ENCODE measurements at regions not wholly inside any gene's neighbourhood (a gene's known extent, or its start where the extent isn't known, plus 50 kb on each side); places are given as distances from the start of the nearest gene placed in this dataset.

- Mint-ChIP-seq H3K9me3 (peaks cover 15% of the 10 kb centered on the region), H3K36me3 (ENCODE audit: low read depth) (peaks cover 2% of the 10 kb centered on the region), H3K27me3 (peaks cover 18% of the 10 kb centered on the region), H3K4me3 (no peak overlapping the region), H3K4me1 (no peaks in the 10 kb centered on the region), H3K27ac (no peak overlapping the region)
- ATAC-seq (ENCODE audit: low read depth) (no peak), DNase-seq (no peak)
- ChIA-PET CTCF (no interaction called here), POLR2A (no interaction called here)
- TF ChIP-seq, protein P1, sequence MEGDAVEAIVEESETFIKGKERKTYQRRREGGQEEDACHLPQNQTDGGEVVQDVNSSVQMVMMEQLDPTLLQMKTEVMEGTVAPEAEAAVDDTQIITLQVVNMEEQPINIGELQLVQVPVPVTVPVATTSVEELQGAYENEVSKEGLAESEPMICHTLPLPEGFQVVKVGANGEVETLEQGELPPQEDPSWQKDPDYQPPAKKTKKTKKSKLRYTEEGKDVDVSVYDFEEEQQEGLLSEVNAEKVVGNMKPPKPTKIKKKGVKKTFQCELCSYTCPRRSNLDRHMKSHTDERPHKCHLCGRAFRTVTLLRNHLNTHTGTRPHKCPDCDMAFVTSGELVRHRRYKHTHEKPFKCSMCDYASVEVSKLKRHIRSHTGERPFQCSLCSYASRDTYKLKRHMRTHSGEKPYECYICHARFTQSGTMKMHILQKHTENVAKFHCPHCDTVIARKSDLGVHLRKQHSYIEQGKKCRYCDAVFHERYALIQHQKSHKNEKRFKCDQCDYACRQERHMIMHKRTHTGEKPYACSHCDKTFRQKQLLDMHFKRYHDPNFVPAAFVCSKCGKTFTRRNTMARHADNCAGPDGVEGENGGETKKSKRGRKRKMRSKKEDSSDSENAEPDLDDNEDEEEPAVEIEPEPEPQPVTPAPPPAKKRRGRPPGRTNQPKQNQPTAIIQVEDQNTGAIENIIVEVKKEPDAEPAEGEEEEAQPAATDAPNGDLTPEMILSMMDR (IDR thresholded peaks at IDR 0.05), result no peak
- intact Hi-C loops (cut with micrococcal nuclease), result no loop called here
Observed at GRCh38 chr21:35423709-35424108, 374.6 kb upstream of the RUNX1 start.

DNA sequence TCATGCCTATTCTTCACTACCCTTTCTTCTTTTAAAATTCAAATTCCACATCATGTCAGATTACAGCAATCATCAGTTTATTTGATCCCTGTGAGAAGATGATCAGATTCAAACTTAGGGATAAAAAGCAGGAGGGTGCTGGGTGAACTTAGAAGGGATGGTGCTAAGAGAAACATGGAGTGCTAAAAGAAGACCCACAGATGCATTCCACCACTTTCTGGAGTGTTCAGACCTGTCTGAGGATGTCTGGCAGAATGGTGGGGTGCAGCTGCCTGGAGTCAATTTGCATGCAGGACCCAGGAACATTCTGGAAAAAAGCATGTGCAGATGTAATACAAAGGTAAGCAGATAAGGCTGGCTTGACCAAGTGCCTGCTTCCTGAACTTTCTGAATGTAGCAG, 372.9 kb upstream of the RUNX1 start:
- no peak for DNase-seq
- Mint-ChIP-seq H3K27ac (no peak overlapping the region), H3K4me3 (no peak overlapping the region), H3K4me1 (no peaks in the 10 kb centered on the region), H3K36me3 (ENCODE audit: low read depth) (peaks cover 2% of the 10 kb centered on the region), H3K27me3 (peaks cover 8% of the 10 kb centered on the region), H3K9me3 (peaks cover 17% of the 10 kb centered on the region)
- ATAC-seq (ENCODE audit: low read depth), result no peak
- intact Hi-C loops (cut with micrococcal nuclease), result no loop called here
- CTCF ChIA-PET, result no interaction called here
- POLR2A ChIA-PET, result no interaction called here
- TF ChIP-seq, protein P1 (IDR thresholded peaks at IDR 0.05), result no peak

GRCh38 chr21:35421221-35421620, 372.1 kb upstream of the RUNX1 start:
- peaks cover 2% of the 10 kb centered on the region for H3K27me3 Mint-ChIP-seq
- intact Hi-C loops (cut with micrococcal nuclease), result no loop called here
- H3K9me3 Mint-ChIP-seq, result peaks cover 17% of the 10 kb centered on the region
- no peak overlapping the region for H3K4me3 Mint-ChIP-seq
- H3K36me3 Mint-ChIP-seq (ENCODE audit: low read depth), result peaks cover 2% of the 10 kb centered on the region
- CTCF ChIA-PET, result no interaction called here
- ATAC-seq (ENCODE audit: low read depth) (no peak), DNase-seq (no peak)
- H3K27ac Mint-ChIP-seq, result no peak overlapping the region
- TF ChIP-seq, protein P1 (IDR thresholded peaks at IDR 0.05), result no peak
- POLR2A ChIA-PET, result no interaction called here
- H3K4me1 Mint-ChIP-seq, result no peaks in the 10 kb centered on the region

DNA sequence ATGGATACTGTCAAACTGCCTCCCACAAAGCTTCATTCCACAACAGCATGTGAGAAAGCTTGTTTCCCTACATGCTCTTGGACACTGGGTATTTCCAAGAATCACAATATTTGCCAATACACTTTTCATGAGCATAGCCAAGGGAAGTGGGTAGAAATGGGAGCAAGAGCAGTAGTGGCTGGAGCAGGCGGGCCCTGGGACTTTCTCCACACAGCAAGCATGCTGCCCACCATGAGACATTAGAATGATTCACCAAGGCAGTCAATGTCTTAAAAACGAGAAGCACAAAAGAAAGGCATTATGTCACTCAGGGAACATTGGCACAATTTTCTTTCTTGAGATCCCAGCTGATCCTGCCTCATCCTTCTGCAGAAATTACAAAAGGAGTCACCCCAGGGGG, 371.6 kb upstream of the RUNX1 start:
- ATAC-seq (ENCODE audit: low read depth) (no peak), DNase-seq (no peak)
- Mint-ChIP-seq H3K4me3 (no peak overlapping the region), H3K27ac (no peak overlapping the region), H3K36me3 (ENCODE audit: low read depth) (peaks cover 2% of the 10 kb centered on the region), H3K27me3 (peaks cover 2% of the 10 kb centered on the region), H3K4me1 (no peaks in the 10 kb centered on the region), H3K9me3 (peaks cover 17% of the 10 kb centered on the region)
- TF ChIP-seq, protein P1 (IDR thresholded peaks at IDR 0.05), result no peak
- CTCF ChIA-PET, result no interaction called here
- intact Hi-C loops (cut with micrococcal nuclease), result no loop called here
- POLR2A ChIA-PET, result no interaction called here

GRCh38 chr21:35417762-35418161, 368.7 kb upstream of the RUNX1 start:
- TF ChIP-seq, protein P1 (IDR thresholded peaks at IDR 0.05), result no peak
- Mint-ChIP-seq H3K36me3 (ENCODE audit: low read depth) (peaks cover 2% of the 10 kb centered on the region), H3K4me1 (no peaks in the 10 kb centered on the region), H3K4me3 (no peak overlapping the region), H3K27me3 (peaks cover 7% of the 10 kb centered on the region), H3K27ac (no peak overlapping the region), H3K9me3 (peaks cover 16% of the 10 kb centered on the region)
- ChIA-PET POLR2A (no interaction called here), CTCF (no interaction called here)
- ATAC-seq (ENCODE audit: low read depth) (no peak), DNase-seq (no peak)
- intact Hi-C loops (cut with micrococcal nuclease), result no loop called here

Measured in activated B cell treated with CpG ODN at 0.5 μM for 24 hours (primary cell).